Subcutaneous adipose tissue (tissue), 1 donor: ENCODE measurements at regions not wholly inside any gene's neighbourhood (a gene's known extent, or its start where the extent isn't known, plus 50 kb on each side); places are given as distances from the start of the nearest gene placed in this dataset.

ENCODE experiments used
- TF ChIP-seq, protein P1 (sequence below): fragments of 450-650 bp; IDR thresholded peaks from one replicate; pipeline ENCODE4 v1.5.1; 2016; ENCODE audit warnings: low read depth, mild to moderate bottlenecking, control low read depth, antibody characterized with exemption, moderate library complexity

DNA sequence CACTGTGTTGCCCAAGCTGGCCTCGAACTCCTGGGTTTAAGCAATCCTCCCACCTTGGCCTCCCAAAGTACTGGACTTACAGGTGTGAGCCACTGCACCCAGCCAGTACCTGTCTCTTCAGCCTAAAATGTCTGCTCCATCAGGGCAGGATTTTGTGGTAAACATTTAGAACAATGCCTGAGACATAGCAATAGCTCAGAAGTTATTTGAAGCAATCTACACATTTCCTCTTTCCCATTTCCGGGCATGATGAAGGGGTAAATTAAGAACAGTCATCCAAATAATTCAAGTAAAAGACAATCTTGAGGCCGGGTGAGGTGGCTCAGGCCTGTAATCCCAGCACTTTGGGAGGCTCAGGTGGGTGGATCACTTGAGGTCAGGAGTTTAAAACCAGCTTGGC is 69.0 kb upstream of the ZNF217 start:
- TF ChIP-seq, protein P1, sequence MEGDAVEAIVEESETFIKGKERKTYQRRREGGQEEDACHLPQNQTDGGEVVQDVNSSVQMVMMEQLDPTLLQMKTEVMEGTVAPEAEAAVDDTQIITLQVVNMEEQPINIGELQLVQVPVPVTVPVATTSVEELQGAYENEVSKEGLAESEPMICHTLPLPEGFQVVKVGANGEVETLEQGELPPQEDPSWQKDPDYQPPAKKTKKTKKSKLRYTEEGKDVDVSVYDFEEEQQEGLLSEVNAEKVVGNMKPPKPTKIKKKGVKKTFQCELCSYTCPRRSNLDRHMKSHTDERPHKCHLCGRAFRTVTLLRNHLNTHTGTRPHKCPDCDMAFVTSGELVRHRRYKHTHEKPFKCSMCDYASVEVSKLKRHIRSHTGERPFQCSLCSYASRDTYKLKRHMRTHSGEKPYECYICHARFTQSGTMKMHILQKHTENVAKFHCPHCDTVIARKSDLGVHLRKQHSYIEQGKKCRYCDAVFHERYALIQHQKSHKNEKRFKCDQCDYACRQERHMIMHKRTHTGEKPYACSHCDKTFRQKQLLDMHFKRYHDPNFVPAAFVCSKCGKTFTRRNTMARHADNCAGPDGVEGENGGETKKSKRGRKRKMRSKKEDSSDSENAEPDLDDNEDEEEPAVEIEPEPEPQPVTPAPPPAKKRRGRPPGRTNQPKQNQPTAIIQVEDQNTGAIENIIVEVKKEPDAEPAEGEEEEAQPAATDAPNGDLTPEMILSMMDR: no peak

- TF ChIP-seq, protein P1: no peak
These were observed 67.3 kb upstream of the ZNF217 start for GRCh38 chr20:53660947-53661381.

GRCh38 chr20:53660078-53660909 is 66.7 kb upstream of the ZNF217 start:
- TF ChIP-seq, protein P1: no peak

GRCh38 chr20:53658973-53659372 is 65.3 kb upstream of the ZNF217 start:
- TF ChIP-seq, protein P1: no peak

GRCh38 chr20:53658322-53658721 is 64.7 kb upstream of the ZNF217 start:
- TF ChIP-seq, protein P1: no peak

DNA sequence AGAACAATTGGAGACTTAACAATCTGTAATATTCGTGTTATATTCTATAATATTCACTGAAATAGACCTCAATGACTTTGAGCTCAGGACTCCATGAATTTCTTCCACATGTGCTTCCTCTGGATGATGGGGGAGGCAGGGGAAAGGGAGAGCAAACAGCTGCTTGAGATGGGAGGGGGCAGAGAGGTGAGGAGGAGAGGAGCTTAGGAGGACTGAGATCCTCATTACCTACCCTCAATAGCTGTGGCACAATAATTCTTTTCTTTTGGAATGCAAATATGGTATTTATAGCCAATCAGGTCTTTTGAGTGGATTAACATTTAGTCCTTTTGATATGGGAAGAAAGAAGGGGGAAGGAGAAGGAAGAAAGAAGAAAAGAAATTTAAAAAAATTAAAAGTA is 64.1 kb upstream of the ZNF217 start:
- TF ChIP-seq, protein P1: no peak

- TF ChIP-seq, protein P1: no peak
These were observed 63.6 kb upstream of the ZNF217 start for GRCh38 chr20:53657279-53657678.
